B cell (primary cell): ENCODE measurements at regions not wholly inside any gene's neighbourhood (a gene's known extent, or its start where the extent isn't known, plus 50 kb on each side); places are given as distances from the start of the nearest gene placed in this dataset.

Source experiments
- ATAC-seq: fragments of 200-7000 bp; cut with Tn5 transposase; one replicate; pipeline ENCODE4 v1.10.0; 2021; ENCODE audit warnings: low read depth, mild to moderate bottlenecking, moderate number of reproducible peaks, moderate library complexity
- CTCF ChIA-PET: fragments of 350-600 bp; sonication (Branson Sonifier 250); formaldehyde crosslinking; loops from one replicate; lab custom pipeline; 2021; ENCODE audit warnings: antibody characterized with exemption, inconsistent platforms; lab: Charles Lee
- POLR2A ChIA-PET: fragments of 350-600 bp; sonication (Branson Sonifier 250); formaldehyde crosslinking; loops from one replicate; lab custom pipeline; 2021; ENCODE audit warnings: antibody characterized with exemption; lab: Charles Lee
- DNase-seq: peaks from one replicate; pipeline ENCODE4 v3.0.0; 2013
- H2AFZ ChIP-seq: 2 replicates; pipeline ENCODE4 v1.6.1; 2012; ENCODE audit warnings: mild to moderate bottlenecking, low read depth, low read length; ENCODE audit not compliant: insufficient read depth, poor library complexity, severe bottlenecking
- H3K27ac ChIP-seq, 2 donors: 1 replicate in 1 of 2; 2 replicates in 1 of 2; pipeline ENCODE4 v1.5.1; 2012 to 2013; ENCODE audit warnings: low read length in 2 of 2, mild to moderate bottlenecking in 2 of 2, moderate library complexity in 1 of 2
- H3K27me3 ChIP-seq, 4 experiments: fragments of 200-600 bp in 1 of 4; sonication (generic) in 1 of 4; replicated peaks in 1 of 4; 1 replicate in 2 of 4; 2 replicates in 2 of 4; pipeline versions ENCODE4 v1.6.1 to v1.7.0; 2013 to 2016; ENCODE audit warnings: low read length in 3 of 4, mild to moderate bottlenecking in 2 of 4, mixed read lengths in 1 of 4, moderate library complexity in 1 of 4; ENCODE audit not compliant: insufficient read depth in 4 of 4, control insufficient read depth in 3 of 4; ENCODE audit errors: control extremely low read depth in 1 of 4
- H3K36me3 ChIP-seq, 2 experiments: replicated peaks in 1 of 2; 1 replicate in 1 of 2; 2 replicates in 1 of 2; pipeline versions ENCODE4 v1.6.1 to v1.7.1; 2013; ENCODE audit warnings: low read length in 1 of 2; ENCODE audit not compliant: insufficient read depth in 2 of 2, control insufficient read depth in 1 of 2; ENCODE audit errors: control extremely low read depth in 1 of 2, extremely low read depth in 1 of 2
- H3K4me1 ChIP-seq, 2 donors: fragments of 200-600 bp in 1 of 2; sonication (generic) in 1 of 2; 1 replicate in 1 of 2; 2 replicates in 1 of 2; pipeline versions ENCODE4 v1.5.1 to v1.6.1; 2013 to 2017; ENCODE audit warnings: low read length in 2 of 2; ENCODE audit not compliant: control insufficient read depth in 2 of 2, insufficient read depth in 2 of 2
- H3K4me2 ChIP-seq: replicated peaks from 2 replicates; pipeline ENCODE3; 2012; ENCODE audit warnings: mild to moderate bottlenecking, low read depth, low read length; ENCODE audit not compliant: poor library complexity, severe bottlenecking
- H3K4me3 ChIP-seq, 5 experiments: fragments of 200-600 bp in 1 of 5; sonication (generic) in 1 of 5; 1 replicate in 3 of 5; 2 replicates in 2 of 5; pipeline versions ENCODE4 v1.5.1 to v1.7.0; 2011 to 2016; ENCODE audit warnings: low read length in 4 of 5, mild to moderate bottlenecking in 4 of 5, low read depth in 2 of 5, control low read depth in 1 of 5, moderate library complexity in 1 of 5; ENCODE audit not compliant: insufficient read depth in 1 of 5; ENCODE audit errors: control extremely low read depth in 1 of 5, extremely low read depth in 1 of 5
- H3K79me2 ChIP-seq: fragments of 200-600 bp; sonication (generic); one replicate; pipeline ENCODE4 v1.6.0; 2016; ENCODE audit warnings: low read length; ENCODE audit not compliant: control insufficient read depth, insufficient read depth
- H3K9ac ChIP-seq: fragments of 200-600 bp; sonication (generic); 2 replicates; pipeline ENCODE4 v1.6.1; 2017; ENCODE audit warnings: mild to moderate bottlenecking, low read length, moderate library complexity
- H3K9me3 ChIP-seq, 3 donors: one replicate each; pipeline versions ENCODE4 v1.6.1 to v1.7.1; 2013; ENCODE audit warnings: low read length in 2 of 3; ENCODE audit not compliant: control insufficient read depth in 2 of 3, insufficient read depth in 1 of 3; ENCODE audit errors: control extremely low read depth in 1 of 3
- H4K20me1 ChIP-seq: 2 replicates; pipeline ENCODE4 v1.6.0; 2012; ENCODE audit warnings: mild to moderate bottlenecking, low read length; ENCODE audit not compliant: insufficient read depth, control insufficient read depth, poor library complexity, severe bottlenecking
- H3K27ac Mint-ChIP-seq: one replicate; pipeline ENCODE4 v1.8.0; 2021; ENCODE audit warnings: mixed read lengths
- H3K27me3 Mint-ChIP-seq: one replicate; pipeline ENCODE4 v1.8.0; 2021; ENCODE audit warnings: mixed read lengths
- H3K4me1 Mint-ChIP-seq: one replicate; pipeline ENCODE4 v1.8.0; 2021; ENCODE audit warnings: mixed read lengths
- H3K4me3 Mint-ChIP-seq: one replicate; pipeline ENCODE4 v1.8.0; 2021; ENCODE audit warnings: mixed read lengths
- H3K9me3 Mint-ChIP-seq: one replicate; pipeline ENCODE4 v1.8.0; 2022; ENCODE audit warnings: mixed read lengths; ENCODE audit not compliant: insufficient read depth
- CTCF ChIP-seq: fragments of 200-600 bp; IDR thresholded peaks from one replicate; pipeline ENCODE4 v1.8.0; 2022; ENCODE audit warnings: antibody characterized with exemption, mild to moderate bottlenecking
- EZH2 ChIP-seq: IDR thresholded peaks from 2 replicates; pipeline ENCODE4 v1.6.1; 2012; ENCODE audit warnings: borderline replicate concordance, low read depth, mild to moderate bottlenecking, moderate library complexity, low read length; ENCODE audit not compliant: insufficient read depth, poor library complexity, severe bottlenecking
- WGBS: methylation state at CpG from one replicate; pipeline ENCODE4 v1.1.5; 2013; ENCODE audit warnings: missing lambda C conversion rate; ENCODE audit not compliant: insufficient coverage; 5-methylcytosine and 5-hydroxymethylcytosine counted together
- intact Hi-C: fragments of 100-400 bp; cut with micrococcal nuclease; formaldehyde crosslinking; loops from one replicate; pipeline ENCODE4 v1.10.0; 2022

- no peak overlapping the region for H3K4me3 ChIP-seq
- no peak overlapping the region for H3K27ac ChIP-seq
- ChIA-PET CTCF (no interaction called here), POLR2A (no interaction called here)
- ATAC-seq, result no peak
- no peaks in the 10 kb centered on the region for H3K27me3 Mint-ChIP-seq
- peaks cover 0 to 2% (median 0%) of the 10 kb centered on the region in 3 donors for H3K9me3 ChIP-seq
- no peaks in the 10 kb centered on the region for H3K79me2 ChIP-seq
- no peak overlapping the region for H3K27ac Mint-ChIP-seq
- H3K4me2 ChIP-seq, result no peak overlapping the region
- no CpG with 5 or more reads among the region's 2 CpGs for WGBS
- H3K4me3 Mint-ChIP-seq, result no peak overlapping the region
- H3K4me1 ChIP-seq, result no peaks in the 10 kb centered on the region
- no peak overlapping the region for H3K9ac ChIP-seq
- no peaks in the 10 kb centered on the region for H3K9me3 Mint-ChIP-seq
- no peaks in the 10 kb centered on the region for H4K20me1 ChIP-seq
- no peaks in the 10 kb centered on the region for H3K4me1 Mint-ChIP-seq
- H3K36me3 ChIP-seq, result no peaks in the 10 kb centered on the region
- no peak for DNase-seq
- no peaks in the 10 kb centered on the region for H3K27me3 ChIP-seq
- TF ChIP-seq CTCF, result no peak
- TF ChIP-seq EZH2, result no peak
- intact Hi-C loops, result no loop called here
- no peak overlapping the region for H2AFZ ChIP-seq
Observed at GRCh38 chr5:117160391-117160790, 585.8 kb upstream of the SEMA6A start.

- no peaks in the 10 kb centered on the region for H3K36me3 ChIP-seq
- no peaks in the 10 kb centered on the region for H3K79me2 ChIP-seq
- intact Hi-C loops, result no loop called here
- no peak for DNase-seq
- no peak overlapping the region for H2AFZ ChIP-seq
- no peak for ATAC-seq
- H3K27me3 ChIP-seq, result no peaks in the 10 kb centered on the region
- no peak overlapping the region for H3K4me3 ChIP-seq
- H3K27ac ChIP-seq, result no peak overlapping the region
- no peak overlapping the region for H3K4me2 ChIP-seq
- no peaks in the 10 kb centered on the region for H3K27me3 Mint-ChIP-seq
- H3K4me3 Mint-ChIP-seq, result no peak overlapping the region
- 86% methylated on average over 1 of the region's 4 CpGs for WGBS
- no peaks in the 10 kb centered on the region for H3K4me1 ChIP-seq
- H3K9ac ChIP-seq, result no peak overlapping the region
- H3K4me1 Mint-ChIP-seq, result no peaks in the 10 kb centered on the region
- CTCF ChIA-PET, result no interaction called here
- no peaks in the 10 kb centered on the region for H3K9me3 ChIP-seq
- no peaks in the 10 kb centered on the region for H4K20me1 ChIP-seq
- no peaks in the 10 kb centered on the region for H3K9me3 Mint-ChIP-seq
- no peak overlapping the region for H3K27ac Mint-ChIP-seq
- POLR2A ChIA-PET, result no interaction called here
- TF ChIP-seq EZH2, result no peak
- no peak for TF ChIP-seq CTCF
Observed at GRCh38 chr5:117149312-117149711, 574.7 kb upstream of the SEMA6A start.
